ENCODE measurements at regions not wholly inside any gene's neighbourhood (a gene's known extent, or its start where the extent isn't known, plus 50 kb on each side); places are given as distances from the start of the nearest gene placed in this dataset.
A peak's percentile ranks its signal among the peaks of the same experiment; 100 is the strongest.

- intact Hi-C loops (cut with micrococcal nuclease), result no loop called here
- H3K4me3 ChIP-seq, result no peak overlapping the region
- H3K9me3 ChIP-seq (replicated peaks), result peaks cover 8% of the 10 kb centered on the region
- H3K27me3 ChIP-seq (ENCODE audit: low read depth), result no peaks in the 10 kb centered on the region
- H3K27ac ChIP-seq (replicated peaks), result no peak overlapping the region
- no peak for DNase-seq
- H3K36me3 ChIP-seq, result no peaks in the 10 kb centered on the region
- peaks cover 25% of the 10 kb centered on the region for H3K4me1 ChIP-seq
- TF ChIP-seq CTCF (IDR thresholded peaks at IDR 0.05; ENCODE audit: borderline replicate concordance), result no peak
Observed at GRCh38 chr15:62873203-62873602, 169.3 kb upstream of the TPM1 start.

GRCh38 chr15:62874064-62874463 lies 168.5 kb upstream of the TPM1 start:
- Histone ChIP-seq H3K27ac (replicated peaks) (no peak overlapping the region), H3K27me3 (ENCODE audit: low read depth) (no peaks in the 10 kb centered on the region), H3K4me3 (no peak overlapping the region), H3K9me3 (replicated peaks) (peaks cover 8% of the 10 kb centered on the region), H3K4me1 (peaks cover 28% of the 10 kb centered on the region), H3K36me3 (no peaks in the 10 kb centered on the region)
- no peak for TF ChIP-seq CTCF (IDR thresholded peaks at IDR 0.05; ENCODE audit: borderline replicate concordance)
- intact Hi-C loops (cut with micrococcal nuclease), result no loop called here
- no peak for DNase-seq

- H3K27ac ChIP-seq (replicated peaks), result peak overlapping the region; percentile 55
- intact Hi-C loops (cut with micrococcal nuclease), result no loop called here
- no peak overlapping the region for H3K4me3 ChIP-seq
- H3K36me3 ChIP-seq, result no peaks in the 10 kb centered on the region
- H3K9me3 ChIP-seq (replicated peaks), result peaks cover 8% of the 10 kb centered on the region
- TF ChIP-seq CTCF (IDR thresholded peaks at IDR 0.05; ENCODE audit: borderline replicate concordance), result no peak
- no peak for DNase-seq
- peaks cover 31% of the 10 kb centered on the region for H3K4me1 ChIP-seq
- H3K27me3 ChIP-seq (ENCODE audit: low read depth), result no peaks in the 10 kb centered on the region
Observed at GRCh38 chr15:62874959-62875625, 167.5 kb upstream of the TPM1 start.

- peaks cover 34% of the 10 kb centered on the region for H3K4me1 ChIP-seq
- no peak overlapping the region for H3K4me3 ChIP-seq
- intact Hi-C loops (cut with micrococcal nuclease), result no loop called here
- H3K27me3 ChIP-seq (ENCODE audit: low read depth), result no peaks in the 10 kb centered on the region
- DNase-seq, result no peak
- H3K27ac ChIP-seq (replicated peaks), result peak overlapping the region; percentile 55
- no peak for TF ChIP-seq CTCF (IDR thresholded peaks at IDR 0.05; ENCODE audit: borderline replicate concordance)
- H3K9me3 ChIP-seq (replicated peaks), result peaks cover 6% of the 10 kb centered on the region
- H3K36me3 ChIP-seq, result no peaks in the 10 kb centered on the region
Observed at GRCh38 chr15:62875626-62876021, 166.9 kb upstream of the TPM1 start.

- Histone ChIP-seq H3K36me3 (no peaks in the 10 kb centered on the region), H3K27ac (replicated peaks) (peak overlapping the region; percentile 27), H3K4me1 (peaks cover 34% of the 10 kb centered on the region), H3K9me3 (replicated peaks) (no peaks in the 10 kb centered on the region), H3K27me3 (ENCODE audit: low read depth) (no peaks in the 10 kb centered on the region), H3K4me3 (no peak overlapping the region)
- TF ChIP-seq CTCF (IDR thresholded peaks at IDR 0.05; ENCODE audit: borderline replicate concordance), result no peak
- no peak for DNase-seq
- intact Hi-C loops (cut with micrococcal nuclease), result no loop called here
Observed at GRCh38 chr15:62877276-62877857, 165.2 kb upstream of the TPM1 start.
